ENCODE measurements at regions not wholly inside any gene's neighbourhood (a gene's known extent, or its start where the extent isn't known, plus 50 kb on each side); places are given as distances from the start of the nearest gene placed in this dataset.

GRCh38 chr15:69553686-69554085 is 101.1 kb downstream of the RPLP1 start:
- no peak overlapping the region for H3K27ac ChIP-seq
- WGBS, 2 donors: 17 to 69% methylated on average over 4 of the region's 4 CpGs

DNA sequence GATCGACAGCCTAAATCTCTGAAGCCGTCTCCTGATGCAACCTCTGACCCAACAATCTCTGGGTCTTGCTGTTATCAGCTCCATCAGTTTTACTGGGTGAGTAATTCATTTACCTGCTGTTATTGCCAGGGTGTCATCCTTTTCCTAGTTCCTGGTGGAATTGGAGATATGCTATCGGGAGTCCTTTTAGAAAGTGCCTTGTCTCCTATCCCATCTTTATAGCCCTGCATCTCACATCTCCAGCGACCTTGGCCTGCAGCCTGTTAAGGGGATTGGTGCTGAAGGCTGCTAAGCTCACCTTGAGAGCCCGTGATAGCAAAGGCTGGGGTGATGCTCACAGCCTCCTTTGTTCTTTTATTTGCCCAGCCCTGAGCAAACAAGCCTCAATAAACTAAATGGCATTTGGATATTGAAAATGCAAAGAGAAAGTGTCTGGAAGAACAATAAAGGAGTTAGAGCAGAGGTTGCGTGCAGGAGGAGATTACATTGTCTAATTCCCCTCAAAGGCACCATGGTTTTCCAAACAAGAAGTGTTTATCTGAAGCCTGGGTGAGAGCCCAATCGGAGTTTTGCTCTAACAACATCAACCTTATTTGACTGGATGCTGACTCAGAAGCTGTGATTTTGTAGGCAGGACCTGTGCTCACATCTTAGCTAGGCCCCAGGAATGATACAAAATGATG is 101.8 kb downstream of the RPLP1 start:
- H3K9me3 ChIP-seq: peaks cover 0 to 17% (median 3%) of the 10 kb centered on the region in 4 donors
- no peak overlapping the region for H3K4me3 ChIP-seq
- no peaks in the 10 kb centered on the region for H3K27me3 ChIP-seq
- TF ChIP-seq EP300 (IDR thresholded peaks at IDR 0.05) (no peak), POLR2AphosphoS5 (IDR thresholded peaks at IDR 0.05) (no peak), POLR2A (IDR thresholded peaks at IDR 0.05) (no peak)
- TF ChIP-seq, protein P1, sequence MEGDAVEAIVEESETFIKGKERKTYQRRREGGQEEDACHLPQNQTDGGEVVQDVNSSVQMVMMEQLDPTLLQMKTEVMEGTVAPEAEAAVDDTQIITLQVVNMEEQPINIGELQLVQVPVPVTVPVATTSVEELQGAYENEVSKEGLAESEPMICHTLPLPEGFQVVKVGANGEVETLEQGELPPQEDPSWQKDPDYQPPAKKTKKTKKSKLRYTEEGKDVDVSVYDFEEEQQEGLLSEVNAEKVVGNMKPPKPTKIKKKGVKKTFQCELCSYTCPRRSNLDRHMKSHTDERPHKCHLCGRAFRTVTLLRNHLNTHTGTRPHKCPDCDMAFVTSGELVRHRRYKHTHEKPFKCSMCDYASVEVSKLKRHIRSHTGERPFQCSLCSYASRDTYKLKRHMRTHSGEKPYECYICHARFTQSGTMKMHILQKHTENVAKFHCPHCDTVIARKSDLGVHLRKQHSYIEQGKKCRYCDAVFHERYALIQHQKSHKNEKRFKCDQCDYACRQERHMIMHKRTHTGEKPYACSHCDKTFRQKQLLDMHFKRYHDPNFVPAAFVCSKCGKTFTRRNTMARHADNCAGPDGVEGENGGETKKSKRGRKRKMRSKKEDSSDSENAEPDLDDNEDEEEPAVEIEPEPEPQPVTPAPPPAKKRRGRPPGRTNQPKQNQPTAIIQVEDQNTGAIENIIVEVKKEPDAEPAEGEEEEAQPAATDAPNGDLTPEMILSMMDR (IDR thresholded peaks at IDR 0.05): no peak
- no peak overlapping the region for H3K27ac ChIP-seq
- no peaks in the 10 kb centered on the region for H3K36me3 ChIP-seq
- H3K4me1 ChIP-seq: peaks cover 0 to 10% (median 9%) of the 10 kb centered on the region in 4 donors
- 14 to 65% methylated on average over 7 of the region's 7 CpGs for whole genome bisulfite sequencing, 2 donors
- no peak for DNase-seq
- intact Hi-C loops (cut with DNase I): no loop called here

More at GRCh38 chr15:69553686-69554085, 101.1 kb downstream of the RPLP1 start:
- Histone ChIP-seq H3K4me3 (no peak overlapping the region), H3K27me3 (peaks cover 0 to under 1% (median 0%) of the 10 kb centered on the region in 3 donors), H3K36me3 (no peaks in the 10 kb centered on the region), H3K4me1 (peaks cover 0 to 10% (median 9%) of the 10 kb centered on the region in 4 donors), H3K9me3 (peaks cover 0 to 17% (median 3%) of the 10 kb centered on the region in 4 donors)
- DNase-seq: no peak
- intact Hi-C loops (cut with DNase I): no loop called here
- TF ChIP-seq POLR2AphosphoS5 (IDR thresholded peaks at IDR 0.05) (no peak), EP300 (IDR thresholded peaks at IDR 0.05) (no peak), POLR2A (IDR thresholded peaks at IDR 0.05) (no peak)
- TF ChIP-seq, protein P1 (IDR thresholded peaks at IDR 0.05): no peak

DNA sequence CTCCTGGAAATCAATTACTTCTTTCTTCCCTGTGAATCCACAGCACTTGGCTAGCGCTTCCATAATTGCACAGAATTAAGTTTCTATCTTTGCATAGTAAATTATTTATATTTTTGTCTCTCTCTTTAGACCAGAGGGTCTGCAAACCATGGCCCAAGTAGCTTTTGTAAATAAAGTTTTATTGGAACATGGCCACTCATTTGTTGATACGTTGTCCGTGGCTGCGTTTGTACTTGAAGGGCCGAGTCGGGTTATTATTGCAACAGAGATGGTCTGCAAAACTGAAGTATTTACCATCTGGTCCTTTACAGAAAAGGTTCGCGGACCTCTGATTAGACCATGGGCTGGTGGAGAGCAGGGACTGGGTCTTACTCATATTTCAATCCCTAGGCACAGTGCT is 102.5 kb downstream of the RPLP1 start:
- Histone ChIP-seq H3K9me3 (peaks cover 0 to 17% (median 3%) of the 10 kb centered on the region in 4 donors), H3K27me3 (no peaks in the 10 kb centered on the region), H3K4me3 (no peak overlapping the region), H3K36me3 (no peaks in the 10 kb centered on the region), H3K27ac (no peak overlapping the region), H3K4me1 (peaks cover 0 to 10% (median 9%) of the 10 kb centered on the region in 4 donors)
- no peak for TF ChIP-seq POLR2AphosphoS5 (IDR thresholded peaks at IDR 0.05)
- TF ChIP-seq EP300 (IDR thresholded peaks at IDR 0.05): no peak
- TF ChIP-seq, protein P1 (IDR thresholded peaks at IDR 0.05): no peak
- no peak for TF ChIP-seq POLR2A (IDR thresholded peaks at IDR 0.05)
- intact Hi-C loops (cut with DNase I): no loop called here
- no peak for DNase-seq
- 44 to 77% methylated on average over 8 of the region's 8 CpGs for WGBS, 2 donors

- TF ChIP-seq POLR2AphosphoS5 (IDR thresholded peaks at IDR 0.05) (no peak), EP300 (IDR thresholded peaks at IDR 0.05) (no peak), POLR2A (IDR thresholded peaks at IDR 0.05) (no peak)
- TF ChIP-seq, protein P1 (IDR thresholded peaks at IDR 0.05): no peak
- WGBS, 2 donors: 93 to 97% methylated on average over 1 of the region's 1 CpG
- no peak overlapping the region for H3K4me3 ChIP-seq
- no peak overlapping the region for H3K27ac ChIP-seq
- peaks cover 0 to 9% (median 3%) of the 10 kb centered on the region in 4 donors for H3K9me3 ChIP-seq
- intact Hi-C loops (cut with DNase I): no loop called here
- DNase-seq: no peak
- no peaks in the 10 kb centered on the region for H3K27me3 ChIP-seq
- no peaks in the 10 kb centered on the region for H3K36me3 ChIP-seq
- H3K4me1 ChIP-seq: peaks cover 0 to 10% (median 9%) of the 10 kb centered on the region in 4 donors
Measured at GRCh38 chr15:69556344-69556743, 103.7 kb downstream of the RPLP1 start.

All from sigmoid colon (tissue), 6 donors.